ENCODE measurements at regions not wholly inside any gene's neighbourhood (a gene's known extent, or its start where the extent isn't known, plus 50 kb on each side); places are given as distances from the start of the nearest gene placed in this dataset.
A peak's percentile ranks its signal among the peaks of the same experiment; 100 is the strongest.
"Not testable (repeated sequence)": the region's sequence is repeated elsewhere in the genome, so short reads cannot be mapped to it uniquely, and the experiment has no call there.

DNA sequence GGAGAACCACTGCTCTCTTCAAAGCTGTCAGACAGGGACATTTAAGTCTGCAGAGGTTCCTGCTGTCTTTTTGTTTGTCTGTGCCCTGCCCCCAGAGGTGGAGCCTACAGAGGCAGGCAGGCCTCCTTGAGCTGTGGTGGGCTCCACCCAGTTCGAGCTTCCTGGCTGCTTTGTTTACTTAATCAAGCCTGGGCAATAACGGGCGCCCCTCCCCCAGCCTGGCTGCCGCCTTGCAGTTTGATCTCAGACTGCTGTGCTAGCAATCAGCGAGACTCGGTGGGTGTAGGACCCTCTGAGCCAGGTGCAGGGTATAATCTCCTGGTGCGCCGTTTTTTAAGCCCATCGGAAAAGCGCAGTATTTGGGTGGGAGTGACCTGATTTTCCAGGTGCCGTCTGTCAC lies 64.5 kb upstream of the PTH start:
- DNase-seq; H3K4me1 Mint-ChIP-seq; H3K9me3 ChIP-seq (ENCODE audit: control insufficient read depth in 2 of 3, low read length in 3 of 3); H3K36me3 ChIP-seq (ENCODE audit: control insufficient read depth in 2 of 3, insufficient read depth in 3 of 3, low read length in 3 of 3); POLR2A ChIA-PET; H3K27ac Mint-ChIP-seq; H3K4me3 ChIP-seq (ENCODE audit: low read length); CTCF ChIA-PET; H3K4me1 ChIP-seq (ENCODE audit: control insufficient read depth in 2 of 2, insufficient read depth in 2 of 2, low read length in 2 of 2); H3K4me3 Mint-ChIP-seq; ATAC-seq; H3K27me3 ChIP-seq (ENCODE audit: control insufficient read depth in 2 of 2, insufficient read depth in 2 of 2, low read length in 2 of 2); H3K27ac ChIP-seq (ENCODE audit: low read depth, low read length); intact Hi-C loops (cut with micrococcal nuclease): not testable (repeated sequence)
- Mint-ChIP-seq H3K36me3 (peaks cover 0 to 17% (median 4%) of the 10 kb centered on the region in 5 donors), H3K27me3 (peaks cover 0 to 21% (median 7%) of the 10 kb centered on the region in 5 donors), H3K9me3 (peaks cover 2 to 39% (median 11%) of the 10 kb centered on the region in 11 donors)

DNA sequence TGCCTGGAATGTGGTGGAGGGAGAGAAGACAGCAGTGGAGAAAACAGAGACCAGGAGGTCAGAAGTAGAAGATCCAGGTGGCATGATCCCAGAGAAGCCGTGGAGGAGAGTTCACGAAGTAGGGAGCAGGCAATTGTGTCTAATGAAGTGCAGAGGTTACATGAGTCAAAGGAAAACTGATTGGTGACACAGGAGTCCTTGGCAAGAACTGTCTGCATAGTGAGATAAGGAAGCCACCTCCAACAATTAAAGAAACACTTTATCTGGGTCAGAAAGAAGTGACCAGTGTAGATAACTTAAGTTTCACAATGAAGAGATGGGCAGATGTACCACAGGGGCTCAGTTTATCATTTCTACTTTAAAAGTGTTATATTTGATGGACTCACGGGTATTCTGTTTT lies 57.0 kb upstream of the PTH start:
- Histone ChIP-seq H3K9me3 (ENCODE audit: control insufficient read depth in 2 of 3, low read length in 3 of 3) (no peaks in the 10 kb centered on the region), H3K27me3 (ENCODE audit: control insufficient read depth in 2 of 2, insufficient read depth in 2 of 2, low read length in 2 of 2) (no peaks in the 10 kb centered on the region), H3K4me1 (ENCODE audit: control insufficient read depth in 2 of 2, insufficient read depth in 2 of 2, low read length in 2 of 2) (no peaks in the 10 kb centered on the region), H3K36me3 (ENCODE audit: control insufficient read depth in 2 of 3, insufficient read depth in 3 of 3, low read length in 3 of 3) (no peaks in the 10 kb centered on the region), H3K27ac (ENCODE audit: low read depth, low read length) (no peak overlapping the region), H3K4me3 (ENCODE audit: low read length) (no peak overlapping the region)
- Mint-ChIP-seq H3K27me3 (peaks cover 0 to 6% (median 5%) of the 10 kb centered on the region in 5 donors), H3K27ac (no peak overlapping the region), H3K4me3 (no peak overlapping the region), H3K36me3 (peaks cover 0 to 11% (median 0%) of the 10 kb centered on the region in 5 donors), H3K9me3 (peaks cover 1 to 34% (median 13%) of the 10 kb centered on the region in 11 donors), H3K4me1 (peaks cover 0 to 30% (median 0%) of the 10 kb centered on the region in 7 donors)
- ChIA-PET CTCF (no interaction called here), POLR2A (no interaction called here)
- DNase-seq: no peak
- no peak for ATAC-seq
- intact Hi-C loops (cut with micrococcal nuclease): no loop called here

DNA sequence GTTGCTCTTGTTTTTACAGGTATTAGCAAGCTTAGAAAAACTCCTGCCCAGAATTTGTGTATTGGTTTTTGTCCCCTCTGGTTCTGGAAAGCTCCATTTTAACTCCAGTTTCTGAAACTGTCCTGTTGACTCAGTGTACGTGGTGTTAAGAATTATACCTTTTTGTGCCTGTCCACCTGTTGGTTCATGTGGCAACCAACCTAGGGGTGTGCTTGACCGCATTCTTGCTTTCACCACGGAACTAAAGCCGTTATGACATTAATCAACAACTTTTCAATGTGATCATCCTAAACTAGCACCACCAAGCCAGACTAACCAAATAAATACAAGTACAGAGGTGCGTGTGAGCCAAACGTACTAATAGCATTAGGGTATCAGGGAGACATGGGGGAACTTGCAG lies 56.0 kb upstream of the PTH start:
- Histone ChIP-seq H3K27ac (ENCODE audit: low read depth, low read length) (no peak overlapping the region), H3K9me3 (ENCODE audit: control insufficient read depth in 2 of 3, low read length in 3 of 3) (no peaks in the 10 kb centered on the region), H3K4me1 (ENCODE audit: control insufficient read depth in 2 of 2, insufficient read depth in 2 of 2, low read length in 2 of 2) (no peaks in the 10 kb centered on the region), H3K4me3 (ENCODE audit: low read length) (no peak overlapping the region), H3K36me3 (ENCODE audit: control insufficient read depth in 2 of 3, insufficient read depth in 3 of 3, low read length in 3 of 3) (no peaks in the 10 kb centered on the region), H3K27me3 (ENCODE audit: control insufficient read depth in 2 of 2, insufficient read depth in 2 of 2, low read length in 2 of 2) (no peaks in the 10 kb centered on the region)
- no peak overlapping the region for H3K27ac Mint-ChIP-seq
- H3K4me3 Mint-ChIP-seq: no peak overlapping the region
- ATAC-seq: no peak
- H3K4me1 Mint-ChIP-seq: peaks cover 0 to 30% (median 0%) of the 10 kb centered on the region in 7 donors
- peaks cover 0 to 43% (median 21%) of the 10 kb centered on the region in 11 donors for H3K9me3 Mint-ChIP-seq
- no peak for DNase-seq
- ChIA-PET CTCF (no interaction called here), POLR2A (no interaction called here)
- intact Hi-C loops (cut with micrococcal nuclease): no loop called here
- peaks cover 0 to 17% (median 0%) of the 10 kb centered on the region in 5 donors for H3K36me3 Mint-ChIP-seq
- H3K27me3 Mint-ChIP-seq: peaks cover 0 to 9% (median 5%) of the 10 kb centered on the region in 5 donors

DNA sequence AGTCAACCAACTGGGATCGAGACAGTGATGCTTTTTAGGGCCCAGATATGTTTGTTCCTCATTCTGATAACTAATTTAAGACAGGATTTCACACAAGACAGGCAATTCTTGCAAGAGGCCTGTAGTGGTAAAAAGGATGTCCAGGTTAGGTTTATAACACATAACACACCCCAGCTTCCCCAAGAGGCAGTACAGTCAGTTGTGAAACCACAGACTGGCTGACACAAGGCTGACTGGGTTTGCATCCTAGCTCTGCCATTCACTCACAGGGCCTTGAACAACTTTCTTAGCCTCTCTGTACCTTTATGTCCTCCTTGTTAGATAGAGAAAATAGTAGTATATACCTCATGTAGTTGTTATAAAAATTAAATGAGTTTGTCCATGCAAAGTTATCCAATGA lies 55.0 kb upstream of the PTH start:
- Mint-ChIP-seq H3K9me3 (peaks cover 2 to 46% (median 27%) of the 10 kb centered on the region in 11 donors), H3K27me3 (peaks cover 0 to 9% (median 5%) of the 10 kb centered on the region in 5 donors), H3K4me3 (no peak overlapping the region), H3K36me3 (peaks cover 0 to 22% (median 2%) of the 10 kb centered on the region in 5 donors), H3K4me1 (peaks cover 0 to 30% (median 0%) of the 10 kb centered on the region in 7 donors), H3K27ac (no peak overlapping the region)
- intact Hi-C loops (cut with micrococcal nuclease): no loop called here
- no peak overlapping the region for H3K4me3 ChIP-seq (ENCODE audit: low read length)
- H3K27me3 ChIP-seq (ENCODE audit: control insufficient read depth in 2 of 2, insufficient read depth in 2 of 2, low read length in 2 of 2): no peaks in the 10 kb centered on the region
- peaks cover 0 to 7% (median 4%) of the 10 kb centered on the region in 3 experiments for H3K9me3 ChIP-seq (ENCODE audit: control insufficient read depth in 2 of 3, low read length in 3 of 3)
- ATAC-seq (peak; percentile 79), DNase-seq (no peak)
- CTCF ChIA-PET: no interaction called here
- H3K36me3 ChIP-seq (ENCODE audit: control insufficient read depth in 2 of 3, insufficient read depth in 3 of 3, low read length in 3 of 3): no peaks in the 10 kb centered on the region
- H3K27ac ChIP-seq (ENCODE audit: low read depth, low read length): no peak overlapping the region
- POLR2A ChIA-PET: no interaction called here
- H3K4me1 ChIP-seq (ENCODE audit: control insufficient read depth in 2 of 2, insufficient read depth in 2 of 2, low read length in 2 of 2): no peaks in the 10 kb centered on the region

DNA sequence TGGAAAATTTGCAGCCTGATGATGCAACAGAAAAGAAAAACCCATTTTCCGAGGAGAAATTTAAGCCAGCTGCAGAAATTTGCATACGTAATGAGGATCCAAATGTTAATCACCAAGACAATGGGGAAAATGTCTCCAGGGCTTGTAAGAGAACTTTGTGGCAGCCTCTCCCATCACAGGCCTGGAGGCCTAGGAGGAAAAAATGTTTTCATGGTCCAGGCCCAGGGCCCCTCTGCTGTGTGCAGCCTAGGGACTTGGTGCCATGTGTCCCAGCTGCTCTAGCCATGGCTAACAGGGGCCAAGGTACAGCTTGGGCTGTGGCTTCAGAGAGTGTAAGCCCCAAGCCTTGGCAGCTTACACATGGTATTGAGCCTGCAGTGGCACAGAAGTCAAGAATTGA lies 50.3 kb upstream of the PTH start:
- ATAC-seq; POLR2A ChIA-PET; intact Hi-C loops (cut with micrococcal nuclease); H3K27ac ChIP-seq (ENCODE audit: low read depth, low read length); H3K4me3 ChIP-seq (ENCODE audit: low read length); DNase-seq; CTCF ChIA-PET; H3K27ac Mint-ChIP-seq; H3K36me3 ChIP-seq (ENCODE audit: control insufficient read depth in 2 of 3, insufficient read depth in 3 of 3, low read length in 3 of 3); H3K4me1 ChIP-seq (ENCODE audit: control insufficient read depth in 2 of 2, insufficient read depth in 2 of 2, low read length in 2 of 2); H3K27me3 ChIP-seq (ENCODE audit: control insufficient read depth in 2 of 2, insufficient read depth in 2 of 2, low read length in 2 of 2); H3K4me3 Mint-ChIP-seq: not testable (repeated sequence)
- Mint-ChIP-seq H3K9me3 (peaks cover 14 to 71% (median 42%) of the 10 kb centered on the region in 11 donors), H3K4me1 (peaks cover 0 to 13% (median 0%) of the 10 kb centered on the region in 7 donors), H3K36me3 (peaks cover 0 to 34% (median 11%) of the 10 kb centered on the region in 5 donors), H3K27me3 (peaks cover 0 to 22% (median 5%) of the 10 kb centered on the region in 5 donors)
- H3K9me3 ChIP-seq (ENCODE audit: control insufficient read depth in 2 of 3, low read length in 3 of 3): peaks cover 0 to 11% (median 4%) of the 10 kb centered on the region in 3 experiments

All from naive thymus-derived CD4-positive, alpha-beta T cell (primary cell).